ENCODE measurements at regions not wholly inside any gene's neighbourhood (a gene's known extent, or its start where the extent isn't known, plus 50 kb on each side); places are given as distances from the start of the nearest gene placed in this dataset.

DNA sequence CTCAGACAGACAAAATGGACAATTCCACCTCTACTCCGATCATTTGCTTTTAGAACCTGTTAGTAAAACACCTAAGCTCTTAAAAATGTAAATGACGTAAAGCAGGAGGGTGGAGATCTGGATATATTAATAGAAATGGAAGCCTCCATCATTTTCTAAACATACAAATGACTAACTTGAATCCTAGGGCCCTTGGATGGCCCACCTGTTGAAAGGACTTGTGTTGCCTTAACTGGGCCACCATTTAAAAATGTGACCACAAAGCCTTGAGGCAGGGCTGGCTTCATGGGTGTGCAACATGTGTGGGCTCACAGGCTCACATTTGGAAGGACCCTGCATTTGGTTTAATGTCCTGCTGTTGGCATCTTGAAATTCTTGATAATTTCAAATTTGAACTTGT lies 131.5 kb upstream of the PRMT8 start:
- H3K4me2 ChIP-seq (ENCODE audit: insufficient read depth, low read length), result no peak overlapping the region
- ChIA-PET CTCF (interaction anchor here (2.0 kb wide), 1 partner anchor 24 kb away, joined by 4 read pairs; no protein-coding TSS in a partner anchor), POLR2A (no interaction called here)
- no peaks in the 10 kb centered on the region for H4K20me1 ChIP-seq (replicated peaks; ENCODE audit: control insufficient read depth, extremely low read depth, insufficient read depth, low read length)
- BruUV-seq (replicated peaks), result no TSS peak
- no peaks in the 10 kb centered on the region for H3K79me2 ChIP-seq (ENCODE audit: control insufficient read depth, insufficient read depth, low read length)
- H2AFZ ChIP-seq (ENCODE audit: low read depth, low read length), result no peak overlapping the region
- no peak overlapping the region for H3K4me3 ChIP-seq (replicated peaks in 1 of 3; ENCODE audit: insufficient read depth in 1 of 3, low read depth in 1 of 3, low read length in 3 of 3)
- dilution Hi-C loops (cut with MboI; ENCODE audit: extremely low pct_ligation_motif_present, low sequenced_read_pairs), result no loop called here
- H3K36me3 ChIP-seq (ENCODE audit: control insufficient read depth in 2 of 2, extremely low read depth in 1 of 2, insufficient read depth in 2 of 2, low read length in 2 of 2), result no peaks in the 10 kb centered on the region
- no peaks in the 10 kb centered on the region for H3K9me3 ChIP-seq (replicated peaks; ENCODE audit: control insufficient read depth, insufficient read depth, low read length)
- H3K9ac ChIP-seq (replicated peaks; ENCODE audit: extremely low read depth, insufficient read depth, low read length), result no peak overlapping the region
- no peaks in the 10 kb centered on the region for H3K9me1 ChIP-seq (replicated peaks; ENCODE audit: control insufficient read depth, extremely low read depth, insufficient read depth, low read length)
- no peak for DNase-seq (ENCODE audit: low read depth, low spot score)
- no peak overlapping the region for H3K27ac ChIP-seq (ENCODE audit: insufficient read depth, low read depth, low read length)
- TF ChIP-seq, protein P1, sequence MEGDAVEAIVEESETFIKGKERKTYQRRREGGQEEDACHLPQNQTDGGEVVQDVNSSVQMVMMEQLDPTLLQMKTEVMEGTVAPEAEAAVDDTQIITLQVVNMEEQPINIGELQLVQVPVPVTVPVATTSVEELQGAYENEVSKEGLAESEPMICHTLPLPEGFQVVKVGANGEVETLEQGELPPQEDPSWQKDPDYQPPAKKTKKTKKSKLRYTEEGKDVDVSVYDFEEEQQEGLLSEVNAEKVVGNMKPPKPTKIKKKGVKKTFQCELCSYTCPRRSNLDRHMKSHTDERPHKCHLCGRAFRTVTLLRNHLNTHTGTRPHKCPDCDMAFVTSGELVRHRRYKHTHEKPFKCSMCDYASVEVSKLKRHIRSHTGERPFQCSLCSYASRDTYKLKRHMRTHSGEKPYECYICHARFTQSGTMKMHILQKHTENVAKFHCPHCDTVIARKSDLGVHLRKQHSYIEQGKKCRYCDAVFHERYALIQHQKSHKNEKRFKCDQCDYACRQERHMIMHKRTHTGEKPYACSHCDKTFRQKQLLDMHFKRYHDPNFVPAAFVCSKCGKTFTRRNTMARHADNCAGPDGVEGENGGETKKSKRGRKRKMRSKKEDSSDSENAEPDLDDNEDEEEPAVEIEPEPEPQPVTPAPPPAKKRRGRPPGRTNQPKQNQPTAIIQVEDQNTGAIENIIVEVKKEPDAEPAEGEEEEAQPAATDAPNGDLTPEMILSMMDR (IDR thresholded peaks at IDR 0.05; ENCODE audit: extremely low read depth in 1 of 2, insufficient read depth in 1 of 2, low read depth in 1 of 2, low read length in 2 of 2), result no peak
- no peak for TF ChIP-seq EZH2 (IDR thresholded peaks at IDR 0.05; ENCODE audit: borderline replicate concordance, low read depth, low read length, severe bottlenecking)
- TF ChIP-seq MYC (IDR thresholded peaks at IDR 0.05; ENCODE audit: low read depth, low read length), result no peak
- no peak for TF ChIP-seq POLR2AphosphoS5 (IDR thresholded peaks at IDR 0.05; ENCODE audit: insufficient read depth, low read depth, low read length)
- TF ChIP-seq POLR2A (IDR thresholded peaks at IDR 0.05; ENCODE audit: low read depth, low read length), result no peak
- no peak for TF ChIP-seq FOS (IDR thresholded peaks at IDR 0.05; ENCODE audit: borderline replicate concordance, insufficient read depth, low read length)
- no peak for TF ChIP-seq JUN (IDR thresholded peaks at IDR 0.05; ENCODE audit: borderline replicate concordance, insufficient read depth, insufficient read length, low read depth)
- TF ChIP-seq, protein P2, sequence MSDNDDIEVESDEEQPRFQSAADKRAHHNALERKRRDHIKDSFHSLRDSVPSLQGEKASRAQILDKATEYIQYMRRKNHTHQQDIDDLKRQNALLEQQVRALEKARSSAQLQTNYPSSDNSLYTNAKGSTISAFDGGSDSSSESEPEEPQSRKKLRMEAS (IDR thresholded peaks at IDR 0.05; ENCODE audit: insufficient read depth, insufficient read length), result no peak
- no peak for TF ChIP-seq GATA2 (IDR thresholded peaks at IDR 0.05; ENCODE audit: insufficient read depth, insufficient read length, low read depth, low read length)
- intact Hi-C loops (cut with micrococcal nuclease), result no loop called here
- peaks cover 2 to 4% of the 10 kb centered on the region in 2 experiments for H3K27me3 ChIP-seq (ENCODE audit: control insufficient read depth in 2 of 2, insufficient read depth in 2 of 2, low read length in 2 of 2)
- FAIRE-seq, result no peak
- H3K4me1 ChIP-seq (ENCODE audit: control insufficient read depth, extremely low read depth, insufficient read depth, low read length), result no peaks in the 10 kb centered on the region
